ENCODE measurements at regions not wholly inside any gene's neighbourhood (a gene's known extent, or its start where the extent isn't known, plus 50 kb on each side); places are given as distances from the start of the nearest gene placed in this dataset.
"Not testable (repeated sequence)": the region's sequence is repeated elsewhere in the genome, so short reads cannot be mapped to it uniquely, and the experiment has no call there.

DNA sequence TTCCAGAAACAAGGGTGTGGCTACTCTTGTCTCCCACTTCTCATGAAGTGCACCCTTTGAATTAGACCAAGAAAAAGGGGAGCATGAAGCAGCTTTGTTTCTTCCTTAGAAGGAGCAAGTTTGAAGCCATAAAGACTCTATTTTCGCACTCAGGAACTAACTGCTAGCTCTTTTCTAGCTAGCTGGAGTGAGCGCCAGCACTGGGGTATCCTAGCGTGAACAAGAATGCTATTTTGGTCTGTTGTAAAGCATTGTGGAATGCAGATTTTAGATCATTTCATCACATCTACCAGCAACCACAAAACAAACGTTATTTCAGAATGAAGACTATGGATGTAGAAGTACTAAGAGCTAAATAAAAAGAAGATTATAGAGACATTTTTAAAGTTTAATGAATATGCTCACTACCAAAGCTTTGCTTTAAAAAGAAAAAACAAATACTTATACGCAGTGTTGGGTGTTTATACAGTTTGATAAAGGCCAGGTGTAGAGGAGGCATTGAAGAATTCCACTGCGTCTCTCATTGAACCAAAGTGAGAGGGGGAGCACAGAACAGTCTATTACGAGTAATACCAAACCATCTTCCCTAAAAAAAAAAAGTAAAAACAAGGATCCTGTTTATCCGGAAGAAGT, 63.6 kb upstream of the CDC42EP3 start:
- peaks cover 20 to 24% of the 10 kb centered on the region in 2 experiments for H3K4me1 Mint-ChIP-seq

DNA sequence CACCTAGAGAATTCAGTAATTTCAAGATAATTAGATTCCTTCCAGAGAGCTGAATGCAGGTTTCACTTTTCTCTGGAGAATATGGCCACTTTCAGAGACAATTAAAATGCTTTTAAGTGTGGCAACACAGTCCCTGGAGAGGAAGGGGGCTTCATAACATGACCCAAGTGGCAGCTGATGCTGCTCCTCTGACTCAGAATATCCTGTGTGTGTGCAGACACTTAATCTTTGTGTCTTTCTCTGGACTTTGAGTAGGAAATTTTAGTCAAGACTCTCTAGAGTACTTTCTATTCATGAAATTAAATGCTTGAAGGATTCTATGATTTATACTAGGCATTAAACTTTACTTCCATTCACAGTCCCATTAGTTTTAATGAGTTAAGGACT, 64.1 kb upstream of the CDC42EP3 start:
- not testable (repeated sequence) for H3K4me2 ChIP-seq (ENCODE audit: insufficient read depth, insufficient read length, low read length); H3K9ac ChIP-seq (ENCODE audit: extremely low read depth, insufficient read length, low read length)
- peaks cover 20 to 24% of the 10 kb centered on the region in 2 experiments for H3K4me1 Mint-ChIP-seq

More for the DNA sequence above, 63.6 kb upstream of the CDC42EP3 start:
- H2BK15ac ChIP-seq (ENCODE audit: low read depth, low read length); H3K79me2 ChIP-seq (ENCODE audit: insufficient read depth, low read length); H2BK5ac ChIP-seq (ENCODE audit: insufficient read length, low read length); H3K9me3 Mint-ChIP-seq; H4K91ac ChIP-seq (ENCODE audit: insufficient read length, low read depth, low read length); H3K9me3 ChIP-seq (ENCODE audit: control insufficient read depth, low read depth, low read length); H2AFZ ChIP-seq (ENCODE audit: low read length); H3K36me3 Mint-ChIP-seq (ENCODE audit: insufficient read depth in 1 of 3, low read depth in 3 of 3); H3K14ac ChIP-seq (ENCODE audit: insufficient read depth, low read length); H3K27me3 Mint-ChIP-seq (ENCODE audit: low read depth); H3K4ac ChIP-seq (ENCODE audit: low read depth, low read length); H3T11ph ChIP-seq (ENCODE audit: low read length); H3K27ac Mint-ChIP-seq; H4K20me1 ChIP-seq (ENCODE audit: control insufficient read depth, insufficient read depth, insufficient read length); H2BK20ac ChIP-seq (ENCODE audit: low read depth, low read length, poor library complexity, severe bottlenecking); H3K27me3 ChIP-seq (ENCODE audit: insufficient read depth, low read length); H3K9ac ChIP-seq (ENCODE audit: extremely low read depth, insufficient read length, low read length); H3K4me1 ChIP-seq (ENCODE audit: insufficient read depth, low read length); H3K56ac ChIP-seq (ENCODE audit: insufficient read length, low read depth, low read length); H4K5ac ChIP-seq (ENCODE audit: insufficient read length, low read depth, low read length); H2BK120ac ChIP-seq (ENCODE audit: low read depth, low read length, poor library complexity, severe bottlenecking); H3K18ac ChIP-seq (ENCODE audit: insufficient read length, low read depth, low read length); H3K4me2 ChIP-seq (ENCODE audit: insufficient read depth, insufficient read length, low read length); H3K23me2 ChIP-seq (ENCODE audit: insufficient read length, low read depth, low read length, poor library complexity, severe bottlenecking); H3K4me3 Mint-ChIP-seq; H4K8ac ChIP-seq (replicated peaks; ENCODE audit: insufficient read length, low read depth, low read length); DNase-seq; H2BK12ac ChIP-seq (ENCODE audit: insufficient read length, low read depth, low read length); H2AK5ac ChIP-seq (ENCODE audit: insufficient read length, low read length); H3K79me1 ChIP-seq (ENCODE audit: insufficient read depth, low read depth, low read length, poor library complexity, severe bottlenecking); H3K27ac ChIP-seq (ENCODE audit: insufficient read length, low read depth, low read length); H3K23ac ChIP-seq (ENCODE audit: insufficient read length, low read depth, low read length): not testable (repeated sequence)
- WGBS (ENCODE audit: extremely low coverage, insufficient read length, low lambda C conversion rate) = no CpG with 5 or more reads among the region's 8 CpGs

More for the DNA sequence above, 64.1 kb upstream of the CDC42EP3 start:
- H4K91ac ChIP-seq (ENCODE audit: insufficient read length, low read depth, low read length); H3K14ac ChIP-seq (ENCODE audit: insufficient read depth, low read length); H3K18ac ChIP-seq (ENCODE audit: insufficient read length, low read depth, low read length); H3K4me1 ChIP-seq (ENCODE audit: insufficient read depth, low read length); H3K56ac ChIP-seq (ENCODE audit: insufficient read length, low read depth, low read length); H3K4me3 Mint-ChIP-seq; H3K79me1 ChIP-seq (ENCODE audit: insufficient read depth, low read depth, low read length, poor library complexity, severe bottlenecking); H3K27me3 Mint-ChIP-seq (ENCODE audit: low read depth); H3K36me3 Mint-ChIP-seq (ENCODE audit: insufficient read depth in 1 of 3, low read depth in 3 of 3); H3K4ac ChIP-seq (ENCODE audit: low read depth, low read length); H2BK20ac ChIP-seq (ENCODE audit: low read depth, low read length, poor library complexity, severe bottlenecking); H2BK120ac ChIP-seq (ENCODE audit: low read depth, low read length, poor library complexity, severe bottlenecking); H4K5ac ChIP-seq (ENCODE audit: insufficient read length, low read depth, low read length); H2BK12ac ChIP-seq (ENCODE audit: insufficient read length, low read depth, low read length); DNase-seq; H3K9me3 Mint-ChIP-seq; H2AK5ac ChIP-seq (ENCODE audit: insufficient read length, low read length); H2AFZ ChIP-seq (ENCODE audit: low read length); H4K20me1 ChIP-seq (ENCODE audit: control insufficient read depth, insufficient read depth, insufficient read length); H3K23me2 ChIP-seq (ENCODE audit: insufficient read length, low read depth, low read length, poor library complexity, severe bottlenecking); H2BK5ac ChIP-seq (ENCODE audit: insufficient read length, low read length); H4K8ac ChIP-seq (replicated peaks; ENCODE audit: insufficient read length, low read depth, low read length); H3K27me3 ChIP-seq (ENCODE audit: insufficient read depth, low read length); H3K79me2 ChIP-seq (ENCODE audit: insufficient read depth, low read length); H3K9me3 ChIP-seq (ENCODE audit: control insufficient read depth, low read depth, low read length); H2BK15ac ChIP-seq (ENCODE audit: low read depth, low read length); H3T11ph ChIP-seq (ENCODE audit: low read length); H3K27ac Mint-ChIP-seq; H3K27ac ChIP-seq (ENCODE audit: insufficient read length, low read depth, low read length); H3K23ac ChIP-seq (ENCODE audit: insufficient read length, low read depth, low read length): not testable (repeated sequence)
